Loucy (cell line): ENCODE measurements at regions not wholly inside any gene's neighbourhood (a gene's known extent, or its start where the extent isn't known, plus 50 kb on each side); places are given as distances from the start of the nearest gene placed in this dataset.

Experiments used
- H2AFZ ChIP-seq: fragments of 200-600 bp; sonication (generic); 2 replicates; pipeline ENCODE4 v1.6.0; 2016; ENCODE audit warnings: antibody characterized with exemption, mild to moderate bottlenecking, low read length, moderate library complexity
- H3F3A ChIP-seq: fragments of 200-600 bp; 2 replicates; pipeline ENCODE4 v1.6.0; 2016; ENCODE audit warnings: antibody characterized with exemption, low read depth, mild to moderate bottlenecking
- H3K27me3 ChIP-seq: fragments of 200-600 bp; sonication (generic); 2 replicates; pipeline ENCODE4 v1.6.1; 2014; ENCODE audit warnings: low read length, mild to moderate bottlenecking; ENCODE audit not compliant: insufficient read depth, poor library complexity, severe bottlenecking
- H3K36me3 ChIP-seq: fragments of 200-600 bp; sonication (generic); 2 replicates; pipeline ENCODE4 v1.6.1; 2016; ENCODE audit warnings: low read length; ENCODE audit not compliant: insufficient read depth
- H3K4me1 ChIP-seq: fragments of 200-600 bp; sonication (generic); 2 replicates; pipeline ENCODE4 v1.5.1; 2014; ENCODE audit warnings: low read length, mild to moderate bottlenecking; ENCODE audit not compliant: insufficient read depth, poor library complexity, severe bottlenecking
- H3K4me2 ChIP-seq: fragments of 200-600 bp; sonication (generic); 2 replicates; pipeline ENCODE4 v1.6.0; 2014; ENCODE audit warnings: antibody characterized with exemption, low read length, low read depth, mild to moderate bottlenecking; ENCODE audit not compliant: poor library complexity, severe bottlenecking
- H3K4me3 ChIP-seq: fragments of 200-600 bp; sonication (generic); 2 replicates; pipeline ENCODE4 v1.5.1; 2014; ENCODE audit warnings: low read length, mild to moderate bottlenecking, mixed read lengths; ENCODE audit not compliant: poor library complexity, severe bottlenecking
- H3K79me2 ChIP-seq: fragments of 200-600 bp; sonication (generic); 2 replicates; pipeline ENCODE4 v1.6.1; 2014; ENCODE audit warnings: low read length; ENCODE audit not compliant: insufficient read depth
- H3K9ac ChIP-seq: fragments of 200-600 bp; sonication (generic); 2 replicates; pipeline ENCODE4 v1.6.0; 2014; ENCODE audit warnings: mild to moderate bottlenecking, low read depth, low read length, moderate library complexity; ENCODE audit not compliant: poor library complexity, severe bottlenecking
- H3K9me2 ChIP-seq: fragments of 200-600 bp; sonication (generic); replicated peaks from 2 replicates; pipeline ENCODE4 v1.6.1; 2016; ENCODE audit warnings: low read depth, low read length, mixed read lengths
- H3K9me3 ChIP-seq: fragments of 200-600 bp; sonication (generic); 2 replicates; pipeline ENCODE4 v1.6.1; 2014; ENCODE audit warnings: mild to moderate bottlenecking, antibody characterized with exemption, low read length, low read depth; ENCODE audit not compliant: insufficient read depth
- H4K20me1 ChIP-seq: fragments of 200-600 bp; sonication (generic); 2 replicates; pipeline ENCODE4 v1.6.0; 2014; ENCODE audit warnings: antibody characterized with exemption, low read length, mild to moderate bottlenecking; ENCODE audit not compliant: insufficient read depth, poor library complexity, severe bottlenecking
- EZH2phosphoT487 ChIP-seq: fragments of 200-600 bp; IDR thresholded peaks from 2 replicates; pipeline ENCODE4 v1.6.1; 2018; ENCODE audit warnings: antibody characterized with exemption, mild to moderate bottlenecking, moderate library complexity, borderline replicate concordance
- TF ChIP-seq, protein P1 (sequence below): fragments of 200-600 bp; sonication (generic); conservative IDR thresholded peaks from 2 replicates; pipeline ENCODE4 v1.5.1; 2014; ENCODE audit warnings: mild to moderate bottlenecking, antibody characterized with exemption, low read length

DNA sequence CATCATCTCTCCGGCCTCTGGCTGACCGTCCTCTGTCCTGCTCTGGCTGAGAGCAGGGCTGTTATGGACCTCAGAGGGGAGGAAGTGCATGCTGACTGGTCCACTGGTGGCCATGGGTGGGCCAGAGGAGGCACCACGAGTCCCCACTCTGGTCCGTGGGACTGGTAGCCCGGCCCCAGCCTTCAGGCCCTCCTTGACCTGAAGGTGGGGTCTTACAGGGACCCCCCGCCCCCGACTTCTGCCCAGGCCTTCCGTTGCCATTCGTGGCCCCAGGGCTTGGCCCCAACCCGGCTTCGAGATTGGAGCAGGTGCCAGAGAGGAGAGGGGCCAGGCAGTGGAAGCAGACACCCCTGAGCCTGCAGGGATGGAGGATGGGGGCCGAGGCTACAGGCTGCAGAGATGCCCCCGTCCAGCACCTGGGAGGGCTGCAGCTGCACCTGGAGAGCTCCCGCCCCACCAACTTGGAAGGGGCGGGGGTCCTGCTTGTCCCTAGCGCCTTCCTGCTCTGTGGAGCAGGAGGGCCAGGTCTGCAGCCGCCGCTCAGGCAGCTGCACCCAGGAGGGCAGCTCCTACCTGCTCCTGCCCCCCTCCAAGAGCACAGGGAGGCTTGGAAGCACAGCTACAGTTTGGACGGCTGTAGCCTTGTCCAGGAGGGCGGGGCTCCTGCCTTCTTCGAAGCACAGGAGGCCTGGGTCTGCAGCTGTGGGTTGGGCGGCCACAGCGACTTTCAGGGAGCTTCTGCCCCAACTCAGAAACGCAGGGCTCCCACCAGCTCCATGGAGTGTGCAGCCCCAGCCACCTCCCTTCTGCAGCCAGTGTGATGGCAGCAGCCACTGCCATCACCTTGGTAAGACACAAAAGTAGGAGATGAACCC, 142.5 kb downstream of the KLF13 start:
- Histone ChIP-seq H2AFZ (no peak overlapping the region), H3F3A (no peaks in the 10 kb centered on the region), H3K9me3 (no peaks in the 10 kb centered on the region), H3K4me2 (no peak overlapping the region), H3K9me2 (no peaks in the 10 kb centered on the region), H3K9ac (no peak overlapping the region), H3K27me3 (no peaks in the 10 kb centered on the region), H3K36me3 (no peaks in the 10 kb centered on the region), H4K20me1 (no peaks in the 10 kb centered on the region), H3K79me2 (no peaks in the 10 kb centered on the region), H3K4me1 (peaks cover 6% of the 10 kb centered on the region), H3K4me3 (no peak overlapping the region)
- no peak for TF ChIP-seq EZH2phosphoT487
- TF ChIP-seq, protein P1, sequence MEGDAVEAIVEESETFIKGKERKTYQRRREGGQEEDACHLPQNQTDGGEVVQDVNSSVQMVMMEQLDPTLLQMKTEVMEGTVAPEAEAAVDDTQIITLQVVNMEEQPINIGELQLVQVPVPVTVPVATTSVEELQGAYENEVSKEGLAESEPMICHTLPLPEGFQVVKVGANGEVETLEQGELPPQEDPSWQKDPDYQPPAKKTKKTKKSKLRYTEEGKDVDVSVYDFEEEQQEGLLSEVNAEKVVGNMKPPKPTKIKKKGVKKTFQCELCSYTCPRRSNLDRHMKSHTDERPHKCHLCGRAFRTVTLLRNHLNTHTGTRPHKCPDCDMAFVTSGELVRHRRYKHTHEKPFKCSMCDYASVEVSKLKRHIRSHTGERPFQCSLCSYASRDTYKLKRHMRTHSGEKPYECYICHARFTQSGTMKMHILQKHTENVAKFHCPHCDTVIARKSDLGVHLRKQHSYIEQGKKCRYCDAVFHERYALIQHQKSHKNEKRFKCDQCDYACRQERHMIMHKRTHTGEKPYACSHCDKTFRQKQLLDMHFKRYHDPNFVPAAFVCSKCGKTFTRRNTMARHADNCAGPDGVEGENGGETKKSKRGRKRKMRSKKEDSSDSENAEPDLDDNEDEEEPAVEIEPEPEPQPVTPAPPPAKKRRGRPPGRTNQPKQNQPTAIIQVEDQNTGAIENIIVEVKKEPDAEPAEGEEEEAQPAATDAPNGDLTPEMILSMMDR, result no peak

GRCh38 chr15:31469786-31470525, 143.3 kb downstream of the KLF13 start:
- Histone ChIP-seq H3K9ac (no peak overlapping the region), H4K20me1 (no peaks in the 10 kb centered on the region), H3K4me1 (peaks cover 6% of the 10 kb centered on the region), H3K4me2 (no peak overlapping the region), H3K27me3 (no peaks in the 10 kb centered on the region), H3K79me2 (no peaks in the 10 kb centered on the region), H3K36me3 (no peaks in the 10 kb centered on the region), H3F3A (no peaks in the 10 kb centered on the region), H2AFZ (no peak overlapping the region), H3K9me2 (no peaks in the 10 kb centered on the region), H3K4me3 (no peak overlapping the region), H3K9me3 (no peaks in the 10 kb centered on the region)
- TF ChIP-seq, protein P1, result no peak
- TF ChIP-seq EZH2phosphoT487, result no peak

GRCh38 chr15:31470756-31471155, 144.1 kb downstream of the KLF13 start:
- TF ChIP-seq, protein P1, result no peak
- no peak for TF ChIP-seq EZH2phosphoT487
- Histone ChIP-seq H2AFZ (no peak overlapping the region), H3K9me2 (no peaks in the 10 kb centered on the region), H3K9ac (no peak overlapping the region), H4K20me1 (no peaks in the 10 kb centered on the region), H3F3A (no peaks in the 10 kb centered on the region), H3K4me1 (peaks cover 6% of the 10 kb centered on the region), H3K9me3 (no peaks in the 10 kb centered on the region), H3K4me3 (no peak overlapping the region), H3K27me3 (no peaks in the 10 kb centered on the region), H3K36me3 (no peaks in the 10 kb centered on the region), H3K79me2 (no peaks in the 10 kb centered on the region), H3K4me2 (no peak overlapping the region)
